ENCODE measurements at regions not wholly inside any gene's neighbourhood (a gene's known extent, or its start where the extent isn't known, plus 50 kb on each side); places are given as distances from the start of the nearest gene placed in this dataset.

DNA sequence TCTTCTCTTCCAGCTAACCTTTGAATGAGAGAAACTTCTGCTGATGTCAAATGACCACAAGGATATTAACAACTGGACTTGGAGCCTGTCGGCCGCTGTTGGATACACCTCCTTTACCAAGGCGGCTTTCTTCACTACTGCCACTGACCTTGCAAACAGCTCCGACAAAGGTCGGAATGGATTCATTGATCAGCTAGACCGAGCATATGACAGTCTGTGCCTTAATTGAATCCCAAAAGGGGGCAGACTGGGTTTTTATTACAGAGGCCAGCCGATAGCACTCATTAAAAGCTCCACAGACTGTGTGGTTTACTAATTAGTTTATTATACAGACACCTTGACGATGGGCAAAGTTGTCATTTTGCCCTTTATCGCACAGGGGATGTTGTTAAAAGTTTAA is 394.5 kb downstream of the RERGL start:
- no peaks in the 10 kb centered on the region for H3K27me3 Mint-ChIP-seq (ENCODE audit: low read depth)
- no peak for DNase-seq (ENCODE audit: low spot score)
- no peaks in the 10 kb centered on the region for H3K4me1 Mint-ChIP-seq (ENCODE audit: low read depth)
- peaks cover 12% of the 10 kb centered on the region for H3K9me3 Mint-ChIP-seq
- no peak overlapping the region for H3K27ac Mint-ChIP-seq
- H3K4me3 Mint-ChIP-seq = no peak overlapping the region
- H3K36me3 Mint-ChIP-seq (ENCODE audit: low read depth) = no peaks in the 10 kb centered on the region

DNA sequence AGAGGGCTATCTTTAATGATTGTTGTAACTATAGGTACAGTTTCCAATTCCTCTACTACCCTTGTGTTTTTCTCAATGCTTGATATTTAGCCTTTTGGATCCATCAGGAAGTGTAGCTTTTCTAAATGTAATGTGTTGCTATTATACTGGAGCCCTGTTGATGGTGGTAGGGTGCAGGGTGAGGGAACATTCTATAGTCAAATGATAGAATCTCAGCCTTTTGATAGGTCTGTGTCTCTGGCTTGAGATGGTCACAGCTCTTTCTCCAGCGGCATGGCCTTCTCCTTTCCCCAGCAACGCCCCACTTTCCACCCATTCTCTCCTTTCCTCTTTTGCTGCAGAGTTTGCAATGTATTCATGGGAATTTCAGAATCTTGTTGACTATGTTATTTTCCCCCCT is 398.6 kb downstream of the RERGL start:
- Mint-ChIP-seq H3K27ac (no peak overlapping the region), H3K4me3 (no peak overlapping the region), H3K27me3 (ENCODE audit: low read depth) (no peaks in the 10 kb centered on the region), H3K9me3 (peaks cover 35% of the 10 kb centered on the region), H3K36me3 (ENCODE audit: low read depth) (no peaks in the 10 kb centered on the region), H3K4me1 (ENCODE audit: low read depth) (no peaks in the 10 kb centered on the region)
- no peak for DNase-seq (ENCODE audit: low spot score)

DNA sequence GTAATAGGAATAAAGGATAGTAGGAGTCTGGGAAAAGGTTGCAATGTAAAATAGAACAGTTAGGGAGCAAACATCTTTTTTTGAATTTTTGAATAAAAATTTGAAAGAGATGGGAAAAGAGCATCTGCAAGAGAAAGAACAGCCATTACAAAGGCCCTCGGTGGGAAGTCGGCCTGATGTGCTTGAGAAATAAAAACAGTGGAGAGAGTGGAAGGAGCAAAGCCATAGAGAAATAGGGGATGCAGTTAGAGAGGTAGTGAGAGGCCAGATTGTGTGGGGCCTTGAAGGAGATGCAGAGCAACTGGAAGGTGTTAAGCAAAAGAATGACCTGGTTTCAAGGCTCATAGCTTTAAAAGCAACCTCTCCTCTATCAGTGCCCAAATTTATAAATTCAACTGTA is 409.8 kb downstream of the RERGL start:
- no peaks in the 10 kb centered on the region for H3K27me3 Mint-ChIP-seq (ENCODE audit: low read depth)
- H3K4me3 Mint-ChIP-seq = no peak overlapping the region
- no peak overlapping the region for H3K27ac Mint-ChIP-seq
- no peaks in the 10 kb centered on the region for H3K4me1 Mint-ChIP-seq (ENCODE audit: low read depth)
- peaks cover 35% of the 10 kb centered on the region for H3K9me3 Mint-ChIP-seq
- no peak for DNase-seq (ENCODE audit: low spot score)
- H3K36me3 Mint-ChIP-seq (ENCODE audit: low read depth) = no peaks in the 10 kb centered on the region

DNA sequence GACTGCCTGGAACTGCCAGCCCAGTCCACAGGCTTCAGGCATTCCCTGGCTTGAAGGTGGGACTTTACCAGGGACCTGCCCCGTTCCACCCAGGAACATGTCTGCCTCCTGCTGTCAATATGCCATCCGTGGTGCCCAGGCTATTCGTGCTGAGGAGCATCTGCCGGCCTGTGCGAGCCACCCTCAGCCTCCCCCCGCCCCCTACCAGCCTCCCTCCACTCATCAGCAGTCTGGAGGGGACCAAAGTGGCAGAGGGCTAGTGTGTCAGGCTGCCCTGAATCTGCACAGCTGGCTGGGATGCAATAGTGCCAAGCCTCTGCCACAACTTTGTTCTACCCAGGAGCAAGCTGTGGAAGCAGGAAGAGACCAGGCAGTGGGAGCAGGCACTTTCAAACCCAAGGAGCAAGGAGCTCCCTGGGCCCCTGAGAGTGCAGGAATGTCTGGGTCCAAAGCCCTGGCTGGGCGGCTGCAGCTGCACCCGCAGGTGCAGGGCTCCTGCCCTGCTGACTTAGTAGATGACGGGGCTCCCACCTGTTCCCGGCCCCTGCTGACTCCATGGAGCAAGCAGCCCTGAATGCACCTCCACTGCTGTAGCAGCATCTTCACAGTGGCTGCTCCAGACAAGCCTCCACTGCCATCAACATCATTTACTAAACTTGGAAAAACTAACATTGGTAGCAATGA is 423.2 kb downstream of the RERGL start:
- no peak for DNase-seq (ENCODE audit: low spot score)
- Mint-ChIP-seq H3K27me3 (ENCODE audit: low read depth) (no peaks in the 10 kb centered on the region), H3K9me3 (peaks cover 24% of the 10 kb centered on the region), H3K36me3 (ENCODE audit: low read depth) (no peaks in the 10 kb centered on the region), H3K4me3 (no peak overlapping the region), H3K27ac (no peak overlapping the region), H3K4me1 (ENCODE audit: low read depth) (no peaks in the 10 kb centered on the region)

DNA sequence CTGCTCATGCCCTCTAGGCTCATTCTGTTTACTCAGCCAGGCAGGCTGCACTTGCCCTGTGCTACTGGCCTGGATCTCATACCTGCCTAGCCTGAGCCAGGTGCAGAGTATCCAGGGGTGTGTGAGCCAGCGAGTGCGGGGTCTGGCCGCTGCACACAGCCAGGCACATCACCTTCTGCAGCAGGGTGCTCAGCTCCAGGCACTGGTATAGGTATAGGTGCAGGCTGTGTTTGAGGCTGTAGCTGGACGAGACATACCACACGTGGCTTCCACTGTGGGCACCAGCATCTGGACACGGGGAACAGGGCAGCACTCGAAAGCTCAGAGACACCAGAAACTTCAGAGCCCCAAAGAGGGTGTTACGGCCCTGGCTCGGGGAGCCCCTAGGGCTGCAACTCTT is 424.2 kb downstream of the RERGL start:
- Mint-ChIP-seq H3K27ac (no peak overlapping the region), H3K4me1 (ENCODE audit: low read depth) (no peaks in the 10 kb centered on the region)

DNA sequence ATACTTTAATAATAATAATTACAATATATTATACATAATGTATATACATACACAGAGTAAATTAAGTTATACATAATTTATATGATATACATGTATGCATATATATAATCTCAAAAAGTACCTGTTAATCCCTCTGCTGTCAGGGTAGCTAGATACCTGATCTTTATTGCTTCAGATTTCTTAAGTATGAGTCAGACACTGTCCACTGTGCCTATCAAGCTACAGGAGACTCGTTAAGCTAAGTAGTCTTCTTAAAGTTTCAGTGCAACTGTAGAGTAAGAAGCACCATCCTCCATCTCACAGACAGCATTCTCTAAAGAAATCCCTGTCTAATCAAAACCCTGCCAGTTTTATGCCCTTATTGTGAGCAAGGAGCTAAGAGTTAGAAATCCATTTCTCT is 428.7 kb downstream of the RERGL start:
- H3K4me1 Mint-ChIP-seq (ENCODE audit: low read depth) = no peaks in the 10 kb centered on the region
- no peaks in the 10 kb centered on the region for H3K36me3 Mint-ChIP-seq (ENCODE audit: low read depth)
- peaks cover 31% of the 10 kb centered on the region for H3K9me3 Mint-ChIP-seq
- no peak for DNase-seq (ENCODE audit: low spot score)
- no peak overlapping the region for H3K27ac Mint-ChIP-seq
- H3K27me3 Mint-ChIP-seq (ENCODE audit: low read depth) = no peaks in the 10 kb centered on the region
- H3K4me3 Mint-ChIP-seq = no peak overlapping the region

More for the DNA sequence above, 424.2 kb downstream of the RERGL start:
- H3K9me3 Mint-ChIP-seq = peaks cover 24% of the 10 kb centered on the region
- no peak for DNase-seq (ENCODE audit: low spot score)
- H3K27me3 Mint-ChIP-seq (ENCODE audit: low read depth) = no peaks in the 10 kb centered on the region
- no peak overlapping the region for H3K4me3 Mint-ChIP-seq
- H3K36me3 Mint-ChIP-seq (ENCODE audit: low read depth) = no peaks in the 10 kb centered on the region

DNA sequence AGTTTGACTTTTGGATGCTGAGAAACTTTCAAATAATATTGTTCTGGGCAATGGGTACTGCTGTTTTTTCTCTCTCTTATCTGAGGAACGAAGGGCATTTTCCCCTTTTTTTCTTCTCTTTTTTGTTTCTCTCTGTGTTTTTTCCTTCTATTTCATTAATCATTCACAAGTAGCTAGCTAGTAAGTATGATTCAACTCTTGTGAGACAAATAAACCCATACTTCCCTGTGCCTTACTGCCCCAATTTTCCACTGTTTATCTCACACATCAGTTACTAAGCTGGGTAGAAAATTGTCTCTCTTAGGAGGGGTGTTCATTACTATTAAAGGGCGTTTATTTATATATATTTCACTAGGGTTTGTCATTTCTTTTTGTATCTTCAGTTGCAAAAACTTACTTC is 437.6 kb downstream of the RERGL start:
- H3K36me3 Mint-ChIP-seq (ENCODE audit: low read depth) = no peaks in the 10 kb centered on the region
- peaks cover 3% of the 10 kb centered on the region for H3K9me3 Mint-ChIP-seq
- DNase-seq (ENCODE audit: low spot score) = no peak

DNA sequence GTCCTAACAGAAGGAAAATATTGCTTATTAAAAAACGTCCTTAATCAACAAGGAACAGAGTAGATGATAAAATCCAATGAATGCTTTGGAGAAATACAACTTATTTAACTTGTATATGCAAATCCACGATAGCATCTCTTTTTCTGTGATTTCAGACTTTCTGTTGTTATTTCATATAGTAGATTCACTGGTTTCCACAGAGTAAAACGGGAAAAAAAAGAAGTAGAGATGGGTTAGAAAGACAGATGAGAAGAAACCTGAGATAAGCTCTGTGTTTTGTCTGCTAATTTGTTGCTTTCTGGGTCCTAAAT is 447.7 kb downstream of the RERGL start:
- H3K36me3 Mint-ChIP-seq (ENCODE audit: low read depth) = no peaks in the 10 kb centered on the region
- no peaks in the 10 kb centered on the region for H3K4me1 Mint-ChIP-seq (ENCODE audit: low read depth)
- H3K27ac Mint-ChIP-seq = no peak overlapping the region
- no peaks in the 10 kb centered on the region for H3K27me3 Mint-ChIP-seq (ENCODE audit: low read depth)
- H3K9me3 Mint-ChIP-seq = no peaks in the 10 kb centered on the region
- no peak for DNase-seq (ENCODE audit: low spot score)
- H3K4me3 Mint-ChIP-seq = no peak overlapping the region

More for the DNA sequence above, 437.6 kb downstream of the RERGL start:
- Mint-ChIP-seq H3K4me3 (no peak overlapping the region), H3K27ac (no peak overlapping the region), H3K27me3 (ENCODE audit: low read depth) (no peaks in the 10 kb centered on the region), H3K4me1 (ENCODE audit: low read depth) (no peaks in the 10 kb centered on the region)

DNA sequence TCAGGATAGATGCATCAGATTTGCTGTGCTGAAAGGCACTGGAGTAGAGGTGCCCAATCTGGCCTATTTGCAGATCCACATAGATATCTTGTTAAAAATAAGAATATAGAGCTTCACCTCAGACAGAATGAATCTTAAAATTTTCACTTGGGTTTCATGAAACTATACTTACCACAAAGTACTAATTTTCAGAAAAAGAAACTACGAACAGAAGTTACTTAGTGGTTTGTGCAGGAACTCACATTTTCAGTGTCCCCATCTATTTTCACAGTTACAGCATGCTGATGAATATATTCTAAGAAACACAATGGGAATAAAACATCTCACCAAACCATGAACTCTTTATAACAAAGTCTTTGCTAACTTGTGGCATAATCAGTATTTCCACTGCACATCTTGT is 449.4 kb downstream of the RERGL start:
- H3K9me3 Mint-ChIP-seq = peaks cover 3% of the 10 kb centered on the region
- no peak for DNase-seq (ENCODE audit: low spot score)
- no peak overlapping the region for H3K27ac Mint-ChIP-seq
- H3K36me3 Mint-ChIP-seq (ENCODE audit: low read depth) = no peaks in the 10 kb centered on the region
- no peaks in the 10 kb centered on the region for H3K27me3 Mint-ChIP-seq (ENCODE audit: low read depth)
- no peaks in the 10 kb centered on the region for H3K4me1 Mint-ChIP-seq (ENCODE audit: low read depth)
- H3K4me3 Mint-ChIP-seq = no peak overlapping the region

DNA sequence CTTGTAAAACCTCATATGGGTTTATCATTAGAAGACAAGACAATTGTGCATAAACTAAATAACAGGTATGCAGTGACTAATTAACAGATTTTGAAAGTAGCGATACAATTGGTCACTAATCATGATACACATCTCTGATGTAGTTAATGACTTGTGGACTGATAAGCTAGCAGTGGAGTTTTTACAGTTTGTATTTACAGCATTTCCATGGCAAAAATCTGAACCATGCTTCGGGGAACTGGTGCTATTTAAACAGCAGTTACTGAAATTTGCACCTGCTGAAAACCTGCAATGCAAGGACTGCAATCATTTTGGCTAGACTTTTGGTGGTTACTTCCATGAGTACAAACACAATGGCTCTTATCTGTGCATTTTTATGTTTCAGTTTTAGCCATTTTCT is 471.2 kb downstream of the RERGL start:
- no peaks in the 10 kb centered on the region for H3K4me1 Mint-ChIP-seq (ENCODE audit: low read depth)
- no peaks in the 10 kb centered on the region for H3K27me3 Mint-ChIP-seq (ENCODE audit: low read depth)

DNA sequence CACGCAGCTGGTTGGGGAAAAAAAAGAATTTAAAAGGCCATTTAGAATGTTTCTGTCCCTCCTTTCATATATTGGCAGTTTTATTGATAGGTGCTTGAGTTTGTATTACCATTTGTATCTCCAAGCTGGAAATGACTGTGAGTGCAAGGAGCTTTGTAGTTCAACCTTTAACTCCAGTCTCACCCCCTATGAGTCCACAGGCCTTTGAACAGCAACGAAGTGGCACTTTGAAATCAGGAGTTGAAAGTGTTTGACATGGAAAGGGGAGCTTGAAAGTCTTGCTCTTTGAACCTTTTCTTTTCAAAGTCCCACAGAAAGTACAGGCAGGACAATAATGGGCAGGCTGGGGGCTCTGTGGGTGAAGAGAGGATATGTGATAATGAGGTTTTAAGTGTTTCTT is 480.3 kb downstream of the RERGL start:
- Mint-ChIP-seq H3K4me1 (ENCODE audit: low read depth) (no peaks in the 10 kb centered on the region), H3K27ac (no peak overlapping the region), H3K27me3 (ENCODE audit: low read depth) (no peaks in the 10 kb centered on the region), H3K4me3 (no peak overlapping the region), H3K9me3 (peaks cover 19% of the 10 kb centered on the region), H3K36me3 (ENCODE audit: low read depth) (no peaks in the 10 kb centered on the region)
- no peak for DNase-seq (ENCODE audit: low spot score)

More for the DNA sequence above, 471.2 kb downstream of the RERGL start:
- H3K27ac Mint-ChIP-seq = no peak overlapping the region
- H3K36me3 Mint-ChIP-seq (ENCODE audit: low read depth) = no peaks in the 10 kb centered on the region
- H3K9me3 Mint-ChIP-seq = peaks cover 29% of the 10 kb centered on the region
- DNase-seq (ENCODE audit: low spot score) = no peak
- H3K4me3 Mint-ChIP-seq = no peak overlapping the region

DNA sequence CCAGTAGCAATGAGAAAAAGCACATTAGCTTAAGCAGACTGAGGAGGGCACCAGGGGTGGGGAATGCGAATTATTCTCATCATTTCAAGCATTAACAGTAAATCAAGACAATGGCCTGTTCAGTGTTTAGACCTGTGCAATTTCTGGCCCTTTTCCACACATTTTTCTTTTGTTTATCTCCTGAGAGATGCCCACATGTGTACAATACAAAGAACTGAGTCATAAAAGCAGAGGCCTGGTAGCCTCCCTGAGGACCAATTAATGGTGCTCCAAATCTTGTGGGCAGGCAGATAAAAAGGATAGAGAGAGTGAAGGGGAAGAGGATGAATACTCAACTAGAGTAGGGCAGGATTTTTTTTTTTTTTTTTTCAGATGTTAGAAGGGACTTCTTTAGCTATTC is 480.8 kb downstream of the RERGL start:
- Mint-ChIP-seq H3K4me1 (ENCODE audit: low read depth) (no peaks in the 10 kb centered on the region), H3K4me3 (no peak overlapping the region), H3K27ac (no peak overlapping the region), H3K27me3 (ENCODE audit: low read depth) (no peaks in the 10 kb centered on the region), H3K9me3 (peaks cover 18% of the 10 kb centered on the region), H3K36me3 (ENCODE audit: low read depth) (no peaks in the 10 kb centered on the region)
- DNase-seq (ENCODE audit: low spot score) = no peak

DNA sequence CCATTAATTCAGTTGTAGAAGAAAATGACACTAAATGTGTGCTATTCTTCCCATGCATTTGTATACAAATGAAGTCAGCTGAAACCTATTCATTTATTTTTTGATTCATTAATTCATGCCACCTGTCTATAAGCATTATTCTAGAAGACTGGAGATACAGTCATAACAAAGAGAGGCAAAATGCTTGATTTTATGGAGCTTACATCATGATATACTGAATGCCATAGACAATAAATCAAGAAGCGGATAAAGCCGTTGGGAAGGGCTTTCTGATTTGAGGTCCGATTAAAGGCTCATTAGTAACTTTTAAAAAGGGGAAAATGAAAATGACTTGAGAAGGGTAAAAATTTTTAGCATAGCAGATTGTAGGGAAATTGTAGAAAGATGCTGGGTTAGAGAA is 494.9 kb downstream of the RERGL start:
- no peaks in the 10 kb centered on the region for H3K27me3 Mint-ChIP-seq (ENCODE audit: low read depth)
- H3K36me3 Mint-ChIP-seq (ENCODE audit: low read depth) = no peaks in the 10 kb centered on the region
- H3K27ac Mint-ChIP-seq = no peak overlapping the region
- H3K4me1 Mint-ChIP-seq (ENCODE audit: low read depth) = no peaks in the 10 kb centered on the region
- peaks cover 16% of the 10 kb centered on the region for H3K9me3 Mint-ChIP-seq
- H3K4me3 Mint-ChIP-seq = no peak overlapping the region
- DNase-seq (ENCODE audit: low spot score) = no peak

DNA sequence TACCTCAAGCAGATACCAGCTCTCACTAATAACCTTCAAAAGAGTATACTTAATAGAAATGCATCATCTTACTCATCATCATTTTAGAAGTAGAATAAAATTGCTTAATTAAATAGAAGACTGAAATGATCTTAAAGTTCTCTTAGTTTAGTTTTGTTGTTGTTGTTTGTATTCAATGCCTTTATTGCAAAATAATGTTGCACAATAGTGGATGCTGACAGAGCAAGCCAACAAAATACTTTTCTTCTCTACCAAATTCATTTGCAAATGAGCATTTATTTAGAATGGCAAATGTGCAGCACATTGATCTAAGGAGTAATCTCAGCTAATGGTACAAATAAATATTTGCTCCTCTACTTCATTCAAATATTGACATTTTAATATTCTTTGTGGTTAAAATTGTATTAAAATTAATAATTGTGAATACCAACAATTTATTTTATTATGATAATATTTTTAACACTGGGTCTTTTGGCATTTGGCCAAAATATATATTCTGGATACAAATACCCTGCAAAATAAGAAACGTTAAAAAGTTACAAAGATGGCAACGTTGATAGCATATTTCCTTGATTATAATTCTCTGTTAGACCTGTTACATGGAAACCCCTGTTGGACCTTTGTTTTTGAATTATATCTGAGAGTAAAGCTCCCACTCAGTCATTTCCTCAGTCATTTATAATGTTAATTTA is 496.1 kb downstream of the RERGL start:
- no peak for DNase-seq (ENCODE audit: low spot score)
- H3K9me3 Mint-ChIP-seq = peaks cover 19% of the 10 kb centered on the region
- H3K27me3 Mint-ChIP-seq (ENCODE audit: low read depth) = no peaks in the 10 kb centered on the region
- H3K4me3 Mint-ChIP-seq = no peak overlapping the region
- no peaks in the 10 kb centered on the region for H3K4me1 Mint-ChIP-seq (ENCODE audit: low read depth)
- H3K27ac Mint-ChIP-seq = no peak overlapping the region
- no peaks in the 10 kb centered on the region for H3K36me3 Mint-ChIP-seq (ENCODE audit: low read depth)

DNA sequence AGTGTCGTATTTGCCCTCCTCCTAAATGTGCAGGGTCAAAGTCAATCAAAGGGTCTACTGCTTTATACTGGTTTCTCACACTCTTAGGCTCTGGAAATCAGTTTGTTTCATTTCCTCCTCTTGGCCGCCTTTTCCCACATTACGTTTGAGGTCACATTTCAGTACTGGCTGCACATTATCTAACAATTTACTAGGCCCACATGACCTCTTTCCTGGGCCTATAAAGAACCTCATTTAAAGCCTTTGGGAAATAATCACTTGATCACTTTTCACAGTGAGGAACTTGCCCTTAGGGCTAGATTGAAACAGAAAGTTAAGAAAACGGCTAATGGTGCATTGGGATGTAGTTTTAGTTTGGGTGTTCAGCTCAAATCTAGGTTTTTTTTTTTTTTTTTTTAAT is 497.5 kb downstream of the RERGL start:
- Mint-ChIP-seq H3K36me3 (ENCODE audit: low read depth) (no peaks in the 10 kb centered on the region), H3K4me3 (no peak overlapping the region), H3K9me3 (peaks cover 23% of the 10 kb centered on the region), H3K4me1 (ENCODE audit: low read depth) (no peaks in the 10 kb centered on the region), H3K27me3 (ENCODE audit: low read depth) (no peaks in the 10 kb centered on the region), H3K27ac (no peak overlapping the region)
- no peak for DNase-seq (ENCODE audit: low spot score)
